ENCODE measurements at regions not wholly inside any gene's neighbourhood (a gene's known extent, or its start where the extent isn't known, plus 50 kb on each side); places are given as distances from the start of the nearest gene placed in this dataset.

GRCh38 chr6:119610265-119610664, 260.7 kb upstream of the MAN1A1 start:
- H3K4me3 Mint-ChIP-seq, result no peak overlapping the region
- H3K36me3 Mint-ChIP-seq (ENCODE audit: low read depth), result no peaks in the 10 kb centered on the region
- H3K9me3 Mint-ChIP-seq, result no peaks in the 10 kb centered on the region
- no peak for ATAC-seq
- ChIA-PET POLR2A (no interaction called here), CTCF (no interaction called here)
- H3K27ac Mint-ChIP-seq, result no peak overlapping the region
- intact Hi-C loops (cut with micrococcal nuclease), result no loop called here
- H3K4me1 Mint-ChIP-seq (ENCODE audit: low read depth), result peaks cover 2% of the 10 kb centered on the region
- TF ChIP-seq, protein P1, sequence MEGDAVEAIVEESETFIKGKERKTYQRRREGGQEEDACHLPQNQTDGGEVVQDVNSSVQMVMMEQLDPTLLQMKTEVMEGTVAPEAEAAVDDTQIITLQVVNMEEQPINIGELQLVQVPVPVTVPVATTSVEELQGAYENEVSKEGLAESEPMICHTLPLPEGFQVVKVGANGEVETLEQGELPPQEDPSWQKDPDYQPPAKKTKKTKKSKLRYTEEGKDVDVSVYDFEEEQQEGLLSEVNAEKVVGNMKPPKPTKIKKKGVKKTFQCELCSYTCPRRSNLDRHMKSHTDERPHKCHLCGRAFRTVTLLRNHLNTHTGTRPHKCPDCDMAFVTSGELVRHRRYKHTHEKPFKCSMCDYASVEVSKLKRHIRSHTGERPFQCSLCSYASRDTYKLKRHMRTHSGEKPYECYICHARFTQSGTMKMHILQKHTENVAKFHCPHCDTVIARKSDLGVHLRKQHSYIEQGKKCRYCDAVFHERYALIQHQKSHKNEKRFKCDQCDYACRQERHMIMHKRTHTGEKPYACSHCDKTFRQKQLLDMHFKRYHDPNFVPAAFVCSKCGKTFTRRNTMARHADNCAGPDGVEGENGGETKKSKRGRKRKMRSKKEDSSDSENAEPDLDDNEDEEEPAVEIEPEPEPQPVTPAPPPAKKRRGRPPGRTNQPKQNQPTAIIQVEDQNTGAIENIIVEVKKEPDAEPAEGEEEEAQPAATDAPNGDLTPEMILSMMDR (IDR thresholded peaks at IDR 0.05), result no peak
- DNase-seq, result no peak
- no peaks in the 10 kb centered on the region for H3K27me3 Mint-ChIP-seq

- no peak overlapping the region for H3K4me3 Mint-ChIP-seq
- H3K36me3 Mint-ChIP-seq (ENCODE audit: low read depth), result no peaks in the 10 kb centered on the region
- TF ChIP-seq, protein P1 (IDR thresholded peaks at IDR 0.05), result no peak
- H3K9me3 Mint-ChIP-seq, result no peaks in the 10 kb centered on the region
- ChIA-PET POLR2A (no interaction called here), CTCF (no interaction called here)
- H3K27ac Mint-ChIP-seq, result no peak overlapping the region
- DNase-seq, result no peak
- no peaks in the 10 kb centered on the region for H3K27me3 Mint-ChIP-seq
- intact Hi-C loops (cut with micrococcal nuclease), result no loop called here
- peaks cover 2% of the 10 kb centered on the region for H3K4me1 Mint-ChIP-seq (ENCODE audit: low read depth)
- no peak for ATAC-seq
Measured at GRCh38 chr6:119609865-119610264, 260.3 kb upstream of the MAN1A1 start.

- DNase-seq (no peak), ATAC-seq (no peak)
- Mint-ChIP-seq H3K4me1 (ENCODE audit: low read depth) (peaks cover 2% of the 10 kb centered on the region), H3K27me3 (no peaks in the 10 kb centered on the region), H3K9me3 (no peaks in the 10 kb centered on the region), H3K36me3 (ENCODE audit: low read depth) (no peaks in the 10 kb centered on the region), H3K27ac (no peak overlapping the region), H3K4me3 (no peak overlapping the region)
- TF ChIP-seq, protein P1 (IDR thresholded peaks at IDR 0.05), result no peak
- intact Hi-C loops (cut with micrococcal nuclease), result no loop called here
- POLR2A ChIA-PET, result no interaction called here
- CTCF ChIA-PET, result no interaction called here
Measured at GRCh38 chr6:119608994-119609393, 259.4 kb upstream of the MAN1A1 start.

DNA sequence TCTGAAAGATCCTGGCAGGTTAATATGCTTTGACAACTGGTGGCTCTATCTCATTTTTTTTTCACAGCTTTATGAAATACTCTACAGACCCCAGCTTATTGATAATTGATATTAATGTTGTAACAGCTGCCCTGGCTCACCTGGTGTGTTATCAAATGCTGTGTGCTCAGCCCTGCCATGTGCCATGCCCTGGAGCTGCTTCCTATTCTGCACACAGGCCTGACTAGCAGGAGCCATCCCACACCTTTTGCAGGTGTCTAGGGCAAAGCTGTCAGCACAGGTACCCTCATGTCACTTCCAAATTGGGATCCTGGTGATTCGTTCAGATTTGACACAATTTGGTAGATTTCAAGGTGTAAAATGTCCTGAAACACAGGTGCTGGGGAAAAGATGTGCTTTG, 254.6 kb upstream of the MAN1A1 start:
- DNase-seq, result no peak
- no peak for ATAC-seq
- CTCF ChIA-PET, result interaction anchor here (1.4 kb wide), 1 partner anchor 11 kb away, joined by 3 read pairs; no protein-coding TSS in a partner anchor
- Mint-ChIP-seq H3K4me3 (no peak overlapping the region), H3K36me3 (ENCODE audit: low read depth) (no peaks in the 10 kb centered on the region), H3K27me3 (no peaks in the 10 kb centered on the region), H3K27ac (no peak overlapping the region), H3K9me3 (no peaks in the 10 kb centered on the region), H3K4me1 (ENCODE audit: low read depth) (no peaks in the 10 kb centered on the region)
- intact Hi-C loops (cut with micrococcal nuclease), result no loop called here
- POLR2A ChIA-PET, result interaction anchor here (0.7 to 1.1 kb wide), 2 partner anchors 9 to 254 kb away, joined by 3 to 4 read pairs; no protein-coding TSS in a partner anchor
- TF ChIP-seq, protein P1 (IDR thresholded peaks at IDR 0.05), result no peak

- ChIA-PET CTCF (interaction anchor here (1.4 to 1.5 kb wide), 2 partner anchors 11 to 493 kb away, joined by 3 read pairs; no protein-coding TSS in a partner anchor), POLR2A (interaction anchor here (1.1 kb wide), 1 partner anchor 253 kb away, joined by 4 read pairs; no protein-coding TSS in a partner anchor)
- Mint-ChIP-seq H3K36me3 (ENCODE audit: low read depth) (no peaks in the 10 kb centered on the region), H3K9me3 (no peaks in the 10 kb centered on the region), H3K27ac (no peak overlapping the region), H3K27me3 (peaks cover 1% of the 10 kb centered on the region), H3K4me3 (no peak overlapping the region), H3K4me1 (ENCODE audit: low read depth) (no peaks in the 10 kb centered on the region)
- DNase-seq (no peak), ATAC-seq (no peak)
- TF ChIP-seq, protein P1 (IDR thresholded peaks at IDR 0.05), result no peak
- intact Hi-C loops (cut with micrococcal nuclease), result no loop called here
Measured at GRCh38 chr6:119603501-119603900, 253.9 kb upstream of the MAN1A1 start.

Measured in activated CD8-positive, alpha-beta T cell treated with anti-CD3 and anti-CD28 coated beads for 36 hours (primary cell).